B cell (primary cell): ENCODE measurements at regions not wholly inside any gene's neighbourhood (a gene's known extent, or its start where the extent isn't known, plus 50 kb on each side); places are given as distances from the start of the nearest gene placed in this dataset.

Source experiments
- ATAC-seq: fragments of 200-7000 bp; cut with Tn5 transposase; one replicate; pipeline ENCODE4 v1.10.0; 2021; ENCODE audit warnings: low read depth, mild to moderate bottlenecking, moderate number of reproducible peaks, moderate library complexity
- CTCF ChIA-PET: fragments of 350-600 bp; sonication (Branson Sonifier 250); formaldehyde crosslinking; loops from one replicate; lab custom pipeline; 2021; ENCODE audit warnings: antibody characterized with exemption, inconsistent platforms; lab: Charles Lee
- POLR2A ChIA-PET: fragments of 350-600 bp; sonication (Branson Sonifier 250); formaldehyde crosslinking; loops from one replicate; lab custom pipeline; 2021; ENCODE audit warnings: antibody characterized with exemption; lab: Charles Lee
- DNase-seq: peaks from one replicate; pipeline ENCODE4 v3.0.0; 2013
- H2AFZ ChIP-seq: 2 replicates; pipeline ENCODE4 v1.6.1; 2012; ENCODE audit warnings: mild to moderate bottlenecking, low read depth, low read length; ENCODE audit not compliant: insufficient read depth, poor library complexity, severe bottlenecking
- H3K27ac ChIP-seq, 2 donors: 1 replicate in 1 of 2; 2 replicates in 1 of 2; pipeline ENCODE4 v1.5.1; 2012 to 2013; ENCODE audit warnings: low read length in 2 of 2, mild to moderate bottlenecking in 2 of 2, moderate library complexity in 1 of 2
- H3K27me3 ChIP-seq, 4 experiments: fragments of 200-600 bp in 1 of 4; sonication (generic) in 1 of 4; replicated peaks in 1 of 4; 1 replicate in 2 of 4; 2 replicates in 2 of 4; pipeline versions ENCODE4 v1.6.1 to v1.7.0; 2013 to 2016; ENCODE audit warnings: low read length in 3 of 4, mild to moderate bottlenecking in 2 of 4, mixed read lengths in 1 of 4, moderate library complexity in 1 of 4; ENCODE audit not compliant: insufficient read depth in 4 of 4, control insufficient read depth in 3 of 4; ENCODE audit errors: control extremely low read depth in 1 of 4
- H3K36me3 ChIP-seq, 2 experiments: replicated peaks in 1 of 2; 1 replicate in 1 of 2; 2 replicates in 1 of 2; pipeline versions ENCODE4 v1.6.1 to v1.7.1; 2013; ENCODE audit warnings: low read length in 1 of 2; ENCODE audit not compliant: insufficient read depth in 2 of 2, control insufficient read depth in 1 of 2; ENCODE audit errors: control extremely low read depth in 1 of 2, extremely low read depth in 1 of 2
- H3K4me1 ChIP-seq, 2 donors: fragments of 200-600 bp in 1 of 2; sonication (generic) in 1 of 2; 1 replicate in 1 of 2; 2 replicates in 1 of 2; pipeline versions ENCODE4 v1.5.1 to v1.6.1; 2013 to 2017; ENCODE audit warnings: low read length in 2 of 2; ENCODE audit not compliant: control insufficient read depth in 2 of 2, insufficient read depth in 2 of 2
- H3K4me2 ChIP-seq: replicated peaks from 2 replicates; pipeline ENCODE3; 2012; ENCODE audit warnings: mild to moderate bottlenecking, low read depth, low read length; ENCODE audit not compliant: poor library complexity, severe bottlenecking
- H3K4me3 ChIP-seq, 5 experiments: fragments of 200-600 bp in 1 of 5; sonication (generic) in 1 of 5; 1 replicate in 3 of 5; 2 replicates in 2 of 5; pipeline versions ENCODE4 v1.5.1 to v1.7.0; 2011 to 2016; ENCODE audit warnings: low read length in 4 of 5, mild to moderate bottlenecking in 4 of 5, low read depth in 2 of 5, control low read depth in 1 of 5, moderate library complexity in 1 of 5; ENCODE audit not compliant: insufficient read depth in 1 of 5; ENCODE audit errors: control extremely low read depth in 1 of 5, extremely low read depth in 1 of 5
- H3K79me2 ChIP-seq: fragments of 200-600 bp; sonication (generic); one replicate; pipeline ENCODE4 v1.6.0; 2016; ENCODE audit warnings: low read length; ENCODE audit not compliant: control insufficient read depth, insufficient read depth
- H3K9ac ChIP-seq: fragments of 200-600 bp; sonication (generic); 2 replicates; pipeline ENCODE4 v1.6.1; 2017; ENCODE audit warnings: mild to moderate bottlenecking, low read length, moderate library complexity
- H3K9me3 ChIP-seq, 3 donors: one replicate each; pipeline versions ENCODE4 v1.6.1 to v1.7.1; 2013; ENCODE audit warnings: low read length in 2 of 3; ENCODE audit not compliant: control insufficient read depth in 2 of 3, insufficient read depth in 1 of 3; ENCODE audit errors: control extremely low read depth in 1 of 3
- H4K20me1 ChIP-seq: 2 replicates; pipeline ENCODE4 v1.6.0; 2012; ENCODE audit warnings: mild to moderate bottlenecking, low read length; ENCODE audit not compliant: insufficient read depth, control insufficient read depth, poor library complexity, severe bottlenecking
- H3K27ac Mint-ChIP-seq: one replicate; pipeline ENCODE4 v1.8.0; 2021; ENCODE audit warnings: mixed read lengths
- H3K27me3 Mint-ChIP-seq: one replicate; pipeline ENCODE4 v1.8.0; 2021; ENCODE audit warnings: mixed read lengths
- H3K4me1 Mint-ChIP-seq: one replicate; pipeline ENCODE4 v1.8.0; 2021; ENCODE audit warnings: mixed read lengths
- H3K4me3 Mint-ChIP-seq: one replicate; pipeline ENCODE4 v1.8.0; 2021; ENCODE audit warnings: mixed read lengths
- H3K9me3 Mint-ChIP-seq: one replicate; pipeline ENCODE4 v1.8.0; 2022; ENCODE audit warnings: mixed read lengths; ENCODE audit not compliant: insufficient read depth
- EZH2 ChIP-seq: IDR thresholded peaks from 2 replicates; pipeline ENCODE4 v1.6.1; 2012; ENCODE audit warnings: borderline replicate concordance, low read depth, mild to moderate bottlenecking, moderate library complexity, low read length; ENCODE audit not compliant: insufficient read depth, poor library complexity, severe bottlenecking
- WGBS: methylation state at CpG from one replicate; pipeline ENCODE4 v1.1.5; 2013; ENCODE audit warnings: missing lambda C conversion rate; ENCODE audit not compliant: insufficient coverage; 5-methylcytosine and 5-hydroxymethylcytosine counted together
- intact Hi-C: fragments of 100-400 bp; cut with micrococcal nuclease; formaldehyde crosslinking; loops from one replicate; pipeline ENCODE4 v1.10.0; 2022
- TF ChIP-seq, protein P1 (sequence below): fragments of 200-600 bp; IDR thresholded peaks from one replicate; pipeline ENCODE4 v1.8.0; 2022; ENCODE audit warnings: antibody characterized with exemption, mild to moderate bottlenecking

- Histone ChIP-seq H3K79me2 (no peaks in the 10 kb centered on the region), H3K9ac (no peak overlapping the region), H3K9me3 (peaks cover 0 to 19% (median 11%) of the 10 kb centered on the region in 3 donors), H4K20me1 (no peaks in the 10 kb centered on the region), H3K4me3 (no peak overlapping the region), H3K4me1 (no peaks in the 10 kb centered on the region), H3K4me2 (no peak overlapping the region), H3K27ac (no peak overlapping the region), H2AFZ (no peak overlapping the region), H3K27me3 (no peaks in the 10 kb centered on the region), H3K36me3 (no peaks in the 10 kb centered on the region)
- Mint-ChIP-seq H3K4me1 (no peaks in the 10 kb centered on the region), H3K9me3 (peaks cover 7% of the 10 kb centered on the region), H3K4me3 (no peak overlapping the region), H3K27me3 (peaks cover 12% of the 10 kb centered on the region), H3K27ac (no peak overlapping the region)
- no peak for TF ChIP-seq EZH2
- TF ChIP-seq, protein P1, sequence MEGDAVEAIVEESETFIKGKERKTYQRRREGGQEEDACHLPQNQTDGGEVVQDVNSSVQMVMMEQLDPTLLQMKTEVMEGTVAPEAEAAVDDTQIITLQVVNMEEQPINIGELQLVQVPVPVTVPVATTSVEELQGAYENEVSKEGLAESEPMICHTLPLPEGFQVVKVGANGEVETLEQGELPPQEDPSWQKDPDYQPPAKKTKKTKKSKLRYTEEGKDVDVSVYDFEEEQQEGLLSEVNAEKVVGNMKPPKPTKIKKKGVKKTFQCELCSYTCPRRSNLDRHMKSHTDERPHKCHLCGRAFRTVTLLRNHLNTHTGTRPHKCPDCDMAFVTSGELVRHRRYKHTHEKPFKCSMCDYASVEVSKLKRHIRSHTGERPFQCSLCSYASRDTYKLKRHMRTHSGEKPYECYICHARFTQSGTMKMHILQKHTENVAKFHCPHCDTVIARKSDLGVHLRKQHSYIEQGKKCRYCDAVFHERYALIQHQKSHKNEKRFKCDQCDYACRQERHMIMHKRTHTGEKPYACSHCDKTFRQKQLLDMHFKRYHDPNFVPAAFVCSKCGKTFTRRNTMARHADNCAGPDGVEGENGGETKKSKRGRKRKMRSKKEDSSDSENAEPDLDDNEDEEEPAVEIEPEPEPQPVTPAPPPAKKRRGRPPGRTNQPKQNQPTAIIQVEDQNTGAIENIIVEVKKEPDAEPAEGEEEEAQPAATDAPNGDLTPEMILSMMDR = no peak
- ChIA-PET CTCF (no interaction called here), POLR2A (no interaction called here)
- DNase-seq (no peak), ATAC-seq (no peak)
- WGBS = no CpG with 5 or more reads among the region's 3 CpGs
- intact Hi-C loops = no loop called here
Observed at GRCh38 chr12:67562513-67563287, 85.8 kb upstream of the DYRK2 start.

DNA sequence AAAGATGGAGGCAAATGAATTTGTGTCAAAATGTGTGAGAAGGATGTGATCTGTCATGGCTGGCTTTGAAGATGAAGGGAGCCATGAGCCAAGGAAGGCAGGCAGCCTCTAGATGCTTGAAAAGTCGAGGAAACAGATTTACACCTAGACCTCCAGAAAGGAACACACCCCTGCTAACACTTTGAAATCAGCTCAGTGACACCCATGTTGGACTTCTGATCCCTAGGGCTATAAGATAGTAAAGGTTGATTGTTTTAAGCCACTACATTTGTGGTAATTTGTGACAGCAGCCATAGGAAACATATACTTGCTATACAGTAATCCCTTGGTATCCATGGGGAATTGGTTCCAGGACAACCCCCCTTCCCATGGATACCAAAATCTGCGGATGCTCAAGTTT, 80.5 kb upstream of the DYRK2 start:
- H3K36me3 ChIP-seq = no peaks in the 10 kb centered on the region
- ATAC-seq (no peak), DNase-seq (no peak)
- H3K27me3 Mint-ChIP-seq = peaks cover 22% of the 10 kb centered on the region
- H3K9me3 ChIP-seq = peaks cover 0 to 14% (median 8%) of the 10 kb centered on the region in 3 donors
- no peaks in the 10 kb centered on the region for H3K4me1 Mint-ChIP-seq
- no peak for TF ChIP-seq EZH2
- H3K4me3 Mint-ChIP-seq = no peak overlapping the region
- H3K4me3 ChIP-seq = no peak overlapping the region
- H3K9ac ChIP-seq = no peak overlapping the region
- no peak overlapping the region for H3K27ac Mint-ChIP-seq
- no peak overlapping the region for H3K27ac ChIP-seq
- ChIA-PET POLR2A (no interaction called here), CTCF (no interaction called here)
- no peaks in the 10 kb centered on the region for H3K27me3 ChIP-seq
- H2AFZ ChIP-seq = no peak overlapping the region
- H4K20me1 ChIP-seq = no peaks in the 10 kb centered on the region
- no peaks in the 10 kb centered on the region for H3K4me1 ChIP-seq
- H3K79me2 ChIP-seq = no peaks in the 10 kb centered on the region
- H3K4me2 ChIP-seq = no peak overlapping the region
- H3K9me3 Mint-ChIP-seq = peaks cover 4% of the 10 kb centered on the region
- WGBS = no CpG with 5 or more reads among the region's 2 CpGs
- intact Hi-C loops = no loop called here
